Kidney (tissue), 13 donors: ENCODE measurements at regions not wholly inside any gene's neighbourhood (a gene's known extent, or its start where the extent isn't known, plus 50 kb on each side); places are given as distances from the start of the nearest gene placed in this dataset.
A peak's percentile ranks its signal among the peaks of the same experiment; 100 is the strongest.

Source experiments
- DNase-seq, 5 donors: peaks; one replicate each; pipeline ENCODE4 v3.0.0-alpha.2; 2013 to 2020
- FAIRE-seq: peaks from 2 replicates; lab custom pipeline; 2012; peaks lifted over from hg19 to GRCh38; lab: Jason Lieb, UNC
- H3K27ac ChIP-seq, 2 donors: one replicate each; pipeline ENCODE4 v1.7.0; 2013; ENCODE audit warnings: low read depth in 2 of 2, low read length in 2 of 2, inconsistent platforms in 1 of 2
- H3K27me3 ChIP-seq: one replicate; pipeline ENCODE4 v1.7.1; 2013; ENCODE audit warnings: low read length, inconsistent platforms; ENCODE audit not compliant: control insufficient read depth, insufficient read depth
- H3K36me3 ChIP-seq, 3 donors: one replicate each; pipeline versions ENCODE4 v1.7.0 to v1.7.1; 2013; ENCODE audit warnings: low read length in 3 of 3, control low read depth in 1 of 3, inconsistent platforms in 1 of 3; ENCODE audit not compliant: insufficient read depth in 3 of 3, control insufficient read depth in 2 of 3
- H3K4me1 ChIP-seq, 3 donors: one replicate each; pipeline versions ENCODE4 v1.7.0 to v1.7.1; 2013; ENCODE audit warnings: low read length in 3 of 3, inconsistent platforms in 1 of 3, low read depth in 1 of 3; ENCODE audit not compliant: control insufficient read depth in 2 of 3, insufficient read depth in 2 of 3
- H3K4me3 ChIP-seq, 3 donors: one replicate each; pipeline versions ENCODE4 v1.7.0 to v1.8.1; 2013; ENCODE audit warnings: low read length in 3 of 3, control low read depth in 1 of 3, inconsistent platforms in 1 of 3
- H3K9ac ChIP-seq, 3 donors: one replicate each; pipeline versions ENCODE4 v1.7.0 to v1.7.1; 2013; ENCODE audit warnings: low read length in 3 of 3, control low read depth in 1 of 3, inconsistent platforms in 1 of 3
- H3K9me3 ChIP-seq, 3 donors: one replicate each; pipeline versions ENCODE4 v1.7.0 to v1.7.1; 2013; ENCODE audit warnings: low read length in 3 of 3, control low read depth in 1 of 3, inconsistent platforms in 1 of 3; ENCODE audit not compliant: control insufficient read depth in 2 of 3, insufficient read depth in 1 of 3
- CTCF ChIP-seq: IDR thresholded peaks from 3 replicates; pipeline ENCODE4 v1.5.1; 2012; ENCODE audit warnings: mild to moderate bottlenecking, moderate library complexity, borderline replicate concordance; ENCODE audit not compliant: insufficient read depth; ENCODE audit errors: extremely low read depth
- intact Hi-C: fragments of 100-400 bp; cut with DNase I; formaldehyde crosslinking; loops from one replicate; pipeline ENCODE4 v1.11.1; 2022
- donor health status: control.
- donor health status: control.
- donor health status: control.
- donor health status: control.
- donor health status: control.
- donor health status: DM: yes; HTN: yes; CAD: no.
- donor health status: Normal renal cell carcinoma (clear cell type).

- intact Hi-C loops: no loop called here
- Histone ChIP-seq H3K36me3 (no peaks in the 10 kb centered on the region), H3K4me3 (no peak overlapping the region), H3K27ac (no peak overlapping the region), H3K4me1 (no peaks in the 10 kb centered on the region), H3K9me3 (no peaks in the 10 kb centered on the region), H3K27me3 (no peaks in the 10 kb centered on the region), H3K9ac (no peak overlapping the region)
- FAIRE-seq: no peak
- DNase-seq: peak in 2 of 5 donors; percentile 7 to 42
- no peak for TF ChIP-seq CTCF
Measured at GRCh38 chr2:239600001-239600593, 199.3 kb upstream of the HDAC4 start.

- intact Hi-C loops: no loop called here
- Histone ChIP-seq H3K4me1 (no peaks in the 10 kb centered on the region), H3K9ac (no peak overlapping the region), H3K4me3 (no peak overlapping the region), H3K27ac (no peak overlapping the region), H3K36me3 (no peaks in the 10 kb centered on the region), H3K27me3 (no peaks in the 10 kb centered on the region), H3K9me3 (no peaks in the 10 kb centered on the region)
- TF ChIP-seq CTCF: no peak
- no peak for FAIRE-seq
- DNase-seq: peak in 2 of 5 donors; percentile 8 to 32
Measured at GRCh38 chr2:239599299-239599698, 198.5 kb upstream of the HDAC4 start.

DNA sequence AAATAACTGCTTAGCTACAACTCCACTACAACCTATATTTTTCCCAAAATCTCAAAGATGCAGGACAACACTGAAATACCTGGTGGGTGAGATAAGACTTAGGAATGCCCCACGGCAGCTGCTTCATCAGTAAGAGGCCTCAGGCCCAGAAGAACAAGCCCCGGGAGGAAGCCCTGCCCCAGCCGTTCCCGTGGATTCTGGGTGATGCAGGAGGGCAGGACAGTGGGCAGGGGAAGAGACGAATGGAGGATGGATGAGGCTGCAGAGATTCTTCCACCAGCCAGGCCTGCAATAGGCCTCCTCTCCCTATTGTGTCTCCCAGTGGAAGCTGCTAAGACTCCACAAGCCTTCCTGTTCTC is 197.9 kb upstream of the HDAC4 start:
- H3K27me3 ChIP-seq: no peaks in the 10 kb centered on the region
- intact Hi-C loops: no loop called here
- H3K27ac ChIP-seq: no peak overlapping the region
- no peak for TF ChIP-seq CTCF
- DNase-seq (peak in 2 of 5 donors; percentile 4 to 36), FAIRE-seq (no peak)
- no peaks in the 10 kb centered on the region for H3K9me3 ChIP-seq
- no peaks in the 10 kb centered on the region for H3K4me1 ChIP-seq
- no peaks in the 10 kb centered on the region for H3K36me3 ChIP-seq
- no peak overlapping the region for H3K9ac ChIP-seq
- H3K4me3 ChIP-seq: no peak overlapping the region
